Occipital lobe (tissue), 1 donor: ENCODE measurements at regions not wholly inside any gene's neighbourhood (a gene's known extent, or its start where the extent isn't known, plus 50 kb on each side); places are given as distances from the start of the nearest gene placed in this dataset.

Source experiments
- DNase-seq: peaks from one replicate; lab custom pipeline; 2025; lab: John Stamatoyannopoulos, UW

- DNase-seq, result no peak
These were observed 57.0 kb downstream of the PHLDA1 start for GRCh38 chr12:75974323-75975187.

- no peak for DNase-seq
These were observed 60.3 kb downstream of the PHLDA1 start for GRCh38 chr12:75971253-75971652.

GRCh38 chr12:75970310-75970709 is 61.3 kb downstream of the PHLDA1 start:
- no peak for DNase-seq

DNA sequence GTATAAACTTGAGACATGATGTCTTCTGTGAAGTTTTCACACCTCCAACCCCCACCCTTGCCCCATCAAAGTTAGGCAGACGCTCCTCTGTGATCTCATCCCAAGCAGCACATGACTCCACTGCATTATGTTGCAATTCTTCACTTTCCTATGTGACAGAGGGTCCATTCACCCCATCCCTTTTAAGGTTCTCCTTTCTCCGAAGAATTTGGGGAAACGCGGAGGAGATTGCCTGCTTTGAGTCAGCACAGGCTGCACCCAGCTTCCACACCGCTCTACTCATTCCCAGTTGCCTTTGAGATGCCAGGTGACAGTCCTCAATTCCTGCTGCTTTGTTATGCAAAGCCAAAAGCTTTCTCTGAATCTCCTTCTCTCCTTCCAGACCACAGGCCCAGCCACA is 61.8 kb downstream of the PHLDA1 start:
- no peak for DNase-seq

- no peak for DNase-seq
These were observed 65.9 kb downstream of the PHLDA1 start for GRCh38 chr12:75965661-75966060.

GRCh38 chr12:75964150-75964549 is 67.4 kb downstream of the PHLDA1 start:
- DNase-seq, result no peak

GRCh38 chr12:75961878-75962277 is 69.7 kb downstream of the PHLDA1 start:
- DNase-seq, result no peak

DNA sequence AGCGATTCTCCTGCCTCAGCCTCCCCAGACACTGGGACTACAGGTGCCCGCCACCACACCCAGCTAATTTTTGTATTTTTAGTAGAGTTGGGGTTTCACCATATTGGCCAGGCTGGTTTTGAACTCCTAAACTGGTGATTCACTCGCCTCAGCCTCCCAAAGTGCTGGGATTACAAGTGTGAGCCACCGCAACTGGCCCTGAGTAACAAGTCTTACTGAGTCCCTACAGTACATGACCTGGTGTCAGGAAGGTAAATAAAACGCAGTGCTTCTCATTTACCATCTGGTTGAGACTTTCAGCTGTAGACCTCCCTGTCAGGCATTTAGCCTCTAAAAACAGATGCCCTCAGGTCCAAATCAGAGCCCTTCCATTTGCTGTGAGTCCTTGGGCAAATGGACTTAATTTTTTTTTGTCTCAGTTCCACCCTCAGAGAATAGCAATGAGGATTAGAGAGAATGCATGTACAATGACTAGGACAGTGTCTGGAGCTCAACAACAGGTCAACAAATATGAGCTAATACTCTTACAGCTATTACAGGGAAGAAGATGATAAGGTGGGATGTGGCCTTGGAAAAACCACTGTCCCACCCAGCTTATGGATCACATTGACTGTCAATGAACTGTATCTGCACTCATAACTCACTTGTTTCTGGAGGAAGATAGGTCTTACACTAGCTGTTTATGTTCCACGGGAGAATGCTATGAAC is 70.5 kb downstream of the PHLDA1 start:
- no peak for DNase-seq

- DNase-seq, result no peak
These were observed 71.3 kb downstream of the PHLDA1 start for GRCh38 chr12:75960086-75960910.

DNA sequence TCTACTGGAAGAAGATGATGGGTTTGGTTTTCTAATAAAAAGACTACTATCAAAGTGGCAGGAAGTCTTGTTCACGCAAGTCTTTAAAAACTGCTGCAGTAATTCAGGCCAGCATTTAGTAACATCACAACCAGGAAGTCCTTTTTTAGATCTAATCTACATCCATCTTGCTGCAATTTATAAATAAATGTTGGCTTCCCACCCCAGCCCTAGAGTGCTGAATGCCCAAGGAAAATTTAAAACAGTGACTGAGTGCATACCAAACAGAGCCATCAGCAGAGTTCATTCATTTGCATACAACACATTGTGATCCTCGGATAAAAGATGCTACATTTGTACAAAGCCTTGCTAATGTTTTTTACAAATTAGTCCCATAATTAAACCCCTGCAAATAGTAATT is 72.1 kb downstream of the PHLDA1 start:
- no peak for DNase-seq

DNA sequence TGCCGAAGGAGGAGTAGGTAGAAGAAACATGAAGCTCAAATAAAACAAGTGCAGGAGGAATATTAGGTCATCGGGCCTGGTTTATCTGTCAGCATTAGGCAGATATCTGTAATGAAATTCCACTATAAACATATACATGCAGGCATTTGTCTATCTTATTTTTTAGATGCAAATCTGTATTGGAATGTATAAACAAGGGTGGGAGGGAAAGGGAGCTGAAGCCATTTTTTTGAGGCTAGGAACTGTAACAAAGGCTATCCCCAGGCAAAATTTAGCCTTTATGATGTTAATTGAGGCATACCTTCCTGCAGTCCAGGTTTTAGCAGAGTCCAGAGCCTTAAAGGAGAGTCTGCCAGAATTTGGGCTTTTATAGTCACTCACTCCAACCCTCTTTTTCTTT is 72.5 kb downstream of the PHLDA1 start:
- DNase-seq, result no peak

GRCh38 chr12:75955251-75955650 is 76.3 kb downstream of the PHLDA1 start:
- no peak for DNase-seq

GRCh38 chr12:75954749-75955148 is 76.8 kb downstream of the PHLDA1 start:
- no peak for DNase-seq

DNA sequence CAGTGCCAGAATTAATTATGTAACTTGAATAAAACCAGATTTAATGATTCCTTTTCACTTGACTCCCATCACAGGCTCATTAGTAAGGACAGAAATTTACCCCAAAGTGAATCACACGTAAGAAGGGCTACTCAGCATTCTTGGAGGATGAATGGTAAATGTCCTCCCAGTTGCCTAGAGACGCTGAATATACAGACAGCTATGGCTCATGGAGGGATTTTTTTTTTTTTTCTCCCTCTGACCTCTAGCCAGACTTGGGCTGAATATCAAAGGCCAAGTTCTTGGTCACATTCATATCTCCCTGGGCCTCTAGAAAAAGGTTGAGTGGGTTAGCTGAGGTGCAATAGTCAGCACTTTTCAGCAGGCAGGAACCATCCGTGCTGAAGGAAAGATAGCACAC is 77.5 kb downstream of the PHLDA1 start:
- no peak for DNase-seq

DNA sequence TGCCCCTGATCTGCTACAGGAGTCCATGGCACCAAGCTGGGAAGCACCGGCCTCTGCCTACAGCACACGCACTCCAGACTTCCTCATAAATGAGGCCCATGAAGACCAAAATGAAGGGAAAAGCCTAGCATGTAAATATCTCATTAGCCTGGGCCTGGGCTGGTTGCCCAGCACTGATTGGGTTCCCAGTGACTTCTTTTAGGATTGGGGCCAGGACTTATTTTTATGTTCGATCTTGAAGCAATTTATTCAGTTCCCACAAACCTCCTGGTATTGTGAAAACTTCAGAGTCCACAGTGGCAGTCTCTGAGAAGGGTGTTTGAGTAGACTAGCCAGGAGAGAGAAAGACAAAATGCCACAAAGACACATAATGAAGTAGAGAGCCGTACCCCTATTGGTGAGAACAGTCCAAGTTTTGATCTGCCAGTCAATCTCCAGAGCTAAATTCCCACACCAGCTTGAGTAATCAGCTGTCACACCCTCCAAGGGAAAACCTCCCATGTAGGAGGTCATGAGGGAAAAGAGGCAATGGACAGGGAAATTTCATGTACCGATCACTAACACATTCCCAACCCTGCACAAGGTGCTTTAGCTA is 78.2 kb downstream of the PHLDA1 start:
- DNase-seq, result no peak

DNA sequence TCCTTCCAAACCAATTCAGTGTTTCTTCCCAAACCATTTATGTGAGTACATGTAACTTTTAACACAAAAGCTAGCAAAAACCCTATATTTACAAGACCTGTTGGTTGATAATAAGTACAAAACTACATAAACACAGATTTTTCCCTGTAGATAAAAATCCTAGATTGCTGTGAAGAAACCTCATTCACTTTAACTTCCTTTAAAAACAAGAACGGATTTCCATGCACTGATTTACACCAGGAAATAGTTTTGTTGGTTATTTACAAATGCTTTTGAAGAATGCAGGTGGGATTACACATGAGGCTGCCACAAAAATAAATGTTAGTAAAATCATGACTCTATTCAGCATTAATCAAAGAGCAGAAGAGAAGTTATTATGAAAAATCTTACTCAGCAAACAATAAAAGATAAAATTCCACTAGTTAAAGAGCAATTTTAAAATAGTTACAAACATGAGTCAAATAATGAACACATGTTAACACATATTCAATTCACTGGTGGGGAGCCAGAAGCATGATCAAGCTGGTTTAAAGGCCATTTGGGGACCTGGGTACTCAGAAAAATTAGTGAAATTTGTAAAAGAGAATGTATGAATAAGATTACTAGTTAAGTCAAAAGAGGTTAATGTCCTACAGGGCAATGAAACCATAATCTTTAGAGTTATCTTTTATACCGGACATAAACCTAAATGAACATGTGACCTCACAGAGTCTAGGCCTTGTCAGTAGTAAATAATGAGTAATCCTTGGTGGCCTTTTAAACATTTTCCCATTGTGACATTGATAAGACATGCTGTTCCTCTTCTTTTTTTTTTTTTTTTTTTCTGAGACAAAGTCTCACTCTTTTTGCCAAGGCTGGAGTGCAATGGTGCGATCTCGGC is 79.9 kb downstream of the PHLDA1 start:
- no peak for DNase-seq

DNA sequence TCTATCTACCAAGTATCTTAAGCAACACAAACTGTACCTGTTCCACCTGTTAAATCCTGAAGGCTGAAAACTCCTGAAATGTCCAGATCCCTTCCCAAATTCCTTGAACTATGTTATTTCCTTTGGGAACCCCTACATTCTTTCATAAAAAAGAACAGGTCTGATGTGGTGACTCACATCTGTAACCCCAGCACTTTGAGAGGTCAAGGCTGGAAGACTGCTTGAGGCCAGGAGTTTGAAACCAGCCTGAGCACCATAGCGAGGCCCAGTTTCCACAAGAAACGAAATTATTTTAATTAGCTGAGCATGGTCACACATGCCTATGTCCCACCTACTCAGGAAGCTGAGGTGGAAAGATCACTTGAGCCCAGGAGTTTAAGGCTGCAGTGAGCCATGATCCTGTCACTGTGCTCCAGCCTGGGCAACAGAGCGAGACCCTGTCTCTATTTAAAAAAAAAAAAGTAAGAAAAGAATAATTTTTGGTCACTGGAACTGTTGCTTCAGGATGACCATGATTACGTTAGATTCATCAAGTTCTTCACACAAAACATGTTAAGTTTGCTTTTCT is 84.3 kb downstream of the PHLDA1 start:
- no peak for DNase-seq

- DNase-seq, result no peak
These were observed 86.0 kb downstream of the PHLDA1 start for GRCh38 chr12:75945581-75945980.

GRCh38 chr12:75944905-75945432 is 86.6 kb downstream of the PHLDA1 start:
- no peak for DNase-seq
